K562 (cell line): ENCODE measurements at regions not wholly inside any gene's neighbourhood (a gene's known extent, or its start where the extent isn't known, plus 50 kb on each side); places are given as distances from the start of the nearest gene placed in this dataset.

Experiments
- ATAC-seq: fragments of 200-7000 bp; cut with Tn5 transposase; 3 replicates; pipeline ENCODE4 v1.9.1; 2020; ENCODE audit warnings: moderate library complexity
- BruUV-seq: library from RNA; stranded (reverse); fragments of 400-500 nt; replicated peaks from 2 replicates; lab custom pipeline; 2021; lab: Mats Ljungman, UMichigan
- CTCF ChIA-PET: fragments of 300-600 bp; formaldehyde crosslinking; extraction: SDS; loops from one replicate; lab custom pipeline; 2021; ENCODE audit warnings: low intra/inter-chr PET ratio; lab: Yijun Ruan, JAX
- POLR2A ChIA-PET: fragments of 300-600, 350-650 bp; sonication (Branson Sonifier 250); formaldehyde crosslinking; extraction: SDS; loops from one replicate; lab custom pipeline; 2021; ENCODE audit warnings: antibody characterized with exemption, inconsistent platforms; lab: Yijun Ruan, JAX
- DNase-seq, 4 experiments: peaks; one replicate each; pipeline versions ENCODE4 v3.0.0 to v3.0.0-alpha.2; 2011 to 2018; ENCODE audit warnings: low spot score in 3 of 4, mixed read lengths in 3 of 4; ENCODE audit errors: extremely low read depth in 1 of 4
- FAIRE-seq: peaks from 2 replicates; lab custom pipeline; 2011; peaks lifted over from hg19 to GRCh38; lab: Jason Lieb, UNC
- H2AFZ ChIP-seq: 2 replicates; pipeline ENCODE4 v1.6.0; 2011; ENCODE audit warnings: low read depth, low read length, control low read depth, inconsistent platforms
- H3K27ac ChIP-seq: fragments of 200-600 bp; 3 replicates; pipeline ENCODE4 v1.8.0; 2011; ENCODE audit warnings: low read depth, mild to moderate bottlenecking, control low read depth, inconsistent platforms, low read length, moderate library complexity, mixed read lengths; ENCODE audit errors: extremely low read depth
- H3K27me3 ChIP-seq, 2 experiments: fragments of 300-600 bp in 1 of 2; 2 replicates in 1 of 2; 3 replicates in 1 of 2; pipeline versions ENCODE4 v1.6.0 to v1.8.0; 2011; ENCODE audit warnings: inconsistent platforms in 2 of 2, low read length in 2 of 2, mild to moderate bottlenecking in 1 of 2, mixed read lengths in 1 of 2, moderate library complexity in 1 of 2; ENCODE audit not compliant: control insufficient read depth in 2 of 2, insufficient read depth in 2 of 2
- H3K36me3 ChIP-seq: fragments of 300-600 bp; 3 replicates; pipeline ENCODE4 v1.8.0; 2011; ENCODE audit warnings: mild to moderate bottlenecking, low read length, inconsistent platforms; ENCODE audit not compliant: control insufficient read depth, insufficient read depth
- H3K4me1 ChIP-seq, 2 experiments: fragments of 200-600 bp in 1 of 2; replicated peaks in 1 of 2; 2 replicates in 1 of 2; 3 replicates in 1 of 2; pipeline versions ENCODE4 v1.5.1 to v1.8.0; 2011; ENCODE audit warnings: inconsistent platforms in 2 of 2, low read length in 2 of 2, mild to moderate bottlenecking in 1 of 2, mixed read lengths in 1 of 2, moderate library complexity in 1 of 2; ENCODE audit not compliant: control insufficient read depth in 2 of 2, insufficient read depth in 2 of 2
- H3K4me2 ChIP-seq: 2 replicates; pipeline ENCODE4 v1.6.1; 2011; ENCODE audit warnings: low read length, control low read depth, inconsistent platforms, mixed read lengths; ENCODE audit not compliant: insufficient read depth
- H3K4me3 ChIP-seq: fragments of 200-600 bp; sonication (generic), shearing (Covaris generic); 2 replicates; pipeline ENCODE4 v1.5.1; 2016; ENCODE audit warnings: control low read depth, inconsistent platforms
- H3K79me2 ChIP-seq: fragments of 200-600 bp; 3 replicates; pipeline ENCODE4 v1.8.0; 2011; ENCODE audit warnings: low read length, inconsistent platforms; ENCODE audit not compliant: control insufficient read depth, insufficient read depth
- H3K9ac ChIP-seq, 2 experiments: 2 replicates each; pipeline versions ENCODE4 v1.6.0 to v1.6.1; 2011; ENCODE audit warnings: low read depth in 2 of 2, low read length in 2 of 2, control low read depth in 1 of 2, inconsistent platforms in 1 of 2, mild to moderate bottlenecking in 1 of 2, mixed read lengths in 1 of 2; ENCODE audit not compliant: insufficient read depth in 1 of 2
- H3K9me1 ChIP-seq: one replicate; pipeline ENCODE4 v1.6.0; 2011; ENCODE audit warnings: inconsistent platforms, mild to moderate bottlenecking, low read length, moderate library complexity; ENCODE audit not compliant: control insufficient read depth, insufficient read depth
- H3K9me3 ChIP-seq: replicated peaks from 2 replicates; pipeline ENCODE4 v1.5.1; 2011; ENCODE audit warnings: low read depth, low read length, inconsistent platforms; ENCODE audit not compliant: control insufficient read depth, insufficient read depth
- H4K20me1 ChIP-seq: replicated peaks from 2 replicates; pipeline ENCODE4 v1.6.1; 2011; ENCODE audit warnings: low read length, inconsistent platforms, mixed read lengths; ENCODE audit not compliant: control insufficient read depth, insufficient read depth
- CTCF ChIP-seq, 3 experiments: IDR thresholded peaks in 2 of 3; conservative IDR thresholded peaks in 1 of 3; 2 replicates each; pipeline ENCODE4 v1.5.1; 2011 to 2012; ENCODE audit warnings: low read length in 3 of 3, mild to moderate bottlenecking in 3 of 3, control low read depth in 2 of 3, improper control_type of control experiment in 1 of 3, inconsistent platforms in 1 of 3, low read depth in 1 of 3, mixed read lengths in 1 of 3, moderate library complexity in 1 of 3; ENCODE audit not compliant: insufficient read depth in 2 of 3
- NRF1 ChIP-seq, 2 experiments: fragments of 450-650 bp; IDR thresholded peaks in 1 of 2; conservative IDR thresholded peaks in 1 of 2; 2 replicates each; pipeline ENCODE4 v1.6.1; 2014; ENCODE audit warnings: mild to moderate bottlenecking in 2 of 2
- RFX5 ChIP-seq: IDR thresholded peaks from 2 replicates; pipeline ENCODE4 v1.6.1; 2011; ENCODE audit warnings: low read depth, mild to moderate bottlenecking, improper control_type of control experiment, low read length
- ZHX1 ChIP-seq: fragments of 150-350 bp; conservative IDR thresholded peaks from 2 replicates; pipeline ENCODE4 v1.6.1; 2014; ENCODE audit warnings: low read length
- ZNF408 ChIP-seq: fragments of 250-450 bp; sonication (Bioruptor Pico); IDR thresholded peaks from 2 replicates; pipeline ENCODE4 v1.4.0; 2020; ENCODE audit warnings: low read depth, mild to moderate bottlenecking, moderate library complexity
- WGBS: fragments of 100-300 bp; shearing (Covaris generic); methylation state at CpG from one replicate; pipeline ENCODE4 v1.1.6; 2016; ENCODE audit warnings: low coverage, mixed read lengths; ENCODE audit not compliant: insufficient coverage; ENCODE audit errors: missing lambda C conversion rate; 5-methylcytosine and 5-hydroxymethylcytosine counted together
- in situ Hi-C: fragments of 300-500 bp; cut with MboI; formaldehyde crosslinking; loops from 4 replicates; pipeline ENCODE4 v1.15.0; 2018; ENCODE audit warnings: inconsistent platforms, mixed read lengths
- intact Hi-C: fragments of 100-400 bp; cut with micrococcal nuclease; formaldehyde crosslinking; loops from 2 replicates; pipeline ENCODE4 v1.14.2; 2022
- TF ChIP-seq, protein P1 (sequence below): IDR thresholded peaks from 2 replicates; pipeline ENCODE4 v1.6.1; 2011; ENCODE audit warnings: borderline replicate concordance, low read depth, mild to moderate bottlenecking, moderate library complexity, low read length; ENCODE audit not compliant: insufficient read depth, poor library complexity, severe bottlenecking
- TF ChIP-seq, protein P2 (sequence below): fragments of 450-650 bp; IDR thresholded peaks from 2 replicates; pipeline ENCODE4 v1.6.1; 2016; ENCODE audit warnings: low read depth

DNA sequence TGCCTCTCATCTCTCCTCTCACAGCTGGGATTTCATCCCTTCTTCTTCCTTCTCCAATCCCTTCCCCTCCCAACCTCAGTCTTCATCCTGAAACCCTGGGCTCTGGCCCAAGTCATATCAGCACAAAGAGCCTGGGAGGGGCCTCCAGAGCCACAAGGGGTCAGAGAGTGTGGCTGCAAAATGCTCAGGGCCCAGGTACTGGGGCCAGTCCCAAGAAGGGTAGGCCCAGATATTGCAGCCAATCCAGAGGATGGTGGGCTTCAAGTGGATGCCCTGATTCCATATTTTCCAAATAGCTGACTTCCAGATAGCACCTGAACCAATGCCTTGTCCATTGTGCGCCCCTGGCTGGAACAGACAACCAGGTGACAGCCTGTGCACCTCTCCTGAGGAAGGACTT lies 193.9 kb downstream of the MED10 start:
- no peak for ATAC-seq
- no peak for TF ChIP-seq ZNF408 (CRISPR knock-in tag)
- TF ChIP-seq CTCF (IDR thresholded peaks at IDR 0.05 in 2 of 3, conservative IDR thresholded peaks at IDR 0.05 in 1 of 3; ENCODE audit: insufficient read depth in 2 of 3, low read depth in 1 of 3, low read length in 3 of 3), result no peak
- no peak for TF ChIP-seq ZHX1
- TF ChIP-seq, protein P1, sequence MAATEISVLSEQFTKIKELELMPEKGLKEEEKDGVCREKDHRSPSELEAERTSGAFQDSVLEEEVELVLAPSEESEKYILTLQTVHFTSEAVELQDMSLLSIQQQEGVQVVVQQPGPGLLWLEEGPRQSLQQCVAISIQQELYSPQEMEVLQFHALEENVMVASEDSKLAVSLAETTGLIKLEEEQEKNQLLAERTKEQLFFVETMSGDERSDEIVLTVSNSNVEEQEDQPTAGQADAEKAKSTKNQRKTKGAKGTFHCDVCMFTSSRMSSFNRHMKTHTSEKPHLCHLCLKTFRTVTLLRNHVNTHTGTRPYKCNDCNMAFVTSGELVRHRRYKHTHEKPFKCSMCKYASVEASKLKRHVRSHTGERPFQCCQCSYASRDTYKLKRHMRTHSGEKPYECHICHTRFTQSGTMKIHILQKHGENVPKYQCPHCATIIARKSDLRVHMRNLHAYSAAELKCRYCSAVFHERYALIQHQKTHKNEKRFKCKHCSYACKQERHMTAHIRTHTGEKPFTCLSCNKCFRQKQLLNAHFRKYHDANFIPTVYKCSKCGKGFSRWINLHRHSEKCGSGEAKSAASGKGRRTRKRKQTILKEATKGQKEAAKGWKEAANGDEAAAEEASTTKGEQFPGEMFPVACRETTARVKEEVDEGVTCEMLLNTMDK, result no peak
- TF ChIP-seq NRF1 (conservative IDR thresholded peaks at IDR 0.05 in 1 of 2, IDR thresholded peaks at IDR 0.05 in 1 of 2), result no peak
- TF ChIP-seq RFX5, result no peak
- TF ChIP-seq, protein P2, sequence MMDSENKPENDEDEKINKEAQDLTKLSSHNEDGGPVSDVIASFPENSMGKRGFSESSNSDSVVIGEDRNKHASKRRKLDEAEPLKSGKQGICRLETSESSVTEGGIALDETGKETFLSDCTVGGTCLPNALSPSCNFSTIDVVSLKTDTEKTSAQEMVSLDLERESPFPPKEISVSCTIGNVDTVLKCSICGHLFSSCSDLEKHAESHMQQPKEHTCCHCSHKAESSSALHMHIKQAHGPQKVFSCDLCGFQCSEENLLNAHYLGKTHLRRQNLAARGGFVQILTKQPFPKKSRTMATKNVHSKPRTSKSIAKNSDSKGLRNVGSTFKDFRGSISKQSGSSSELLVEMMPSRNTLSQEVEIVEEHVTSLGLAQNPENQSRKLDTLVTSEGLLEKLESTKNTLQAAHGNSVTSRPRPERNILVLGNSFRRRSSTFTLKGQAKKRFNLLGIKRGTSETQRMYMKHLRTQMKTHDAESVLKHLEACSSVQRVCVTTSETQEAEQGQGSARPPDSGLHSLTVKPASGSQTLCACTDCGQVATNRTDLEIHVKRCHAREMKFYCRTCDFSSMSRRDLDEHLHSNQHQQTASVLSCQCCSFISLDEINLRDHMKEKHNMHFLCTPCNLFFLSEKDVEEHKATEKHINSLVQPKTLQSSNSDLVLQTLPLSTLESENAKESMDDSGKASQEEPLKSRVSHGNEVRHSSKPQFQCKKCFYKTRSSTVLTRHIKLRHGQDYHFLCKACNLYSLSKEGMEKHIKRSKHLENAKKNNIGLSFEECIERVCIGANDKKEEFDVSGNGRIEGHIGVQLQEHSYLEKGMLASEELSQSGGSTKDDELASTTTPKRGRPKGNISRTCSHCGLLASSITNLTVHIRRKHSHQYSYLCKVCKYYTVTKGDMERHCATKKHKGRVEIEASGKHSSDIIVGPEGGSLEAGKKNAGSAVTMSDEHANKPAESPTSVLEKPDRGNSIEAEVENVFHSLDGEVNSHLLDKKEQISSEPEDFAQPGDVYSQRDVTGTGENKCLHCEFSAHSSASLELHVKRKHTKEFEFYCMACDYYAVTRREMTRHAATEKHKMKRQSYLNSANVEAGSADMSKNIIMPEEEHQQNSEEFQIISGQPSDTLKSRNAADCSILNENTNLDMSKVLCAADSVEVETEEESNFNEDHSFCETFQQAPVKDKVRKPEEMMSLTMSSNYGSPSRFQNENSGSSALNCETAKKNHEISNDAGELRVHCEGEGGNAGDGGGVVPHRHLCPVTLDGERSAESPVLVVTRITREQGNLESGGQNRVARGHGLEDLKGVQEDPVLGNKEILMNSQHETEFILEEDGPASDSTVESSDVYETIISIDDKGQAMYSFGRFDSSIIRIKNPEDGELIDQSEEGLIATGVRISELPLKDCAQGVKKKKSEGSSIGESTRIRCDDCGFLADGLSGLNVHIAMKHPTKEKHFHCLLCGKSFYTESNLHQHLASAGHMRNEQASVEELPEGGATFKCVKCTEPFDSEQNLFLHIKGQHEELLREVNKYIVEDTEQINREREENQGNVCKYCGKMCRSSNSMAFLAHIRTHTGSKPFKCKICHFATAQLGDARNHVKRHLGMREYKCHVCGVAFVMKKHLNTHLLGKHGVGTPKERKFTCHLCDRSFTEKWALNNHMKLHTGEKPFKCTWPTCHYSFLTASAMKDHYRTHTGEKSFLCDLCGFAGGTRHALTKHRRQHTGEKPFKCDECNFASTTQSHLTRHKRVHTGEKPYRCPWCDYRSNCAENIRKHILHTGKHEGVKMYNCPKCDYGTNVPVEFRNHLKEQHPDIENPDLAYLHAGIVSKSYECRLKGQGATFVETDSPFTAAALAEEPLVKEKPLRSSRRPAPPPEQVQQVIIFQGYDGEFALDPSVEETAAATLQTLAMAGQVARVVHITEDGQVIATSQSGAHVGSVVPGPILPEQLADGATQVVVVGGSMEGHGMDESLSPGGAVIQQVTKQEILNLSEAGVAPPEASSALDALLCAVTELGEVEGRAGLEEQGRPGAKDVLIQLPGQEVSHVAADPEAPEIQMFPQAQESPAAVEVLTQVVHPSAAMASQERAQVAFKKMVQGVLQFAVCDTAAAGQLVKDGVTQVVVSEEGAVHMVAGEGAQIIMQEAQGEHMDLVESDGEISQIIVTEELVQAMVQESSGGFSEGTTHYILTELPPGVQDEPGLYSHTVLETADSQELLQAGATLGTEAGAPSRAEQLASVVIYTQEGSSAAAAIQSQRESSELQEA, result no peak

More for the DNA sequence above, 193.9 kb downstream of the MED10 start:
- POLR2A ChIA-PET, result no interaction called here
- DNase-seq (no peak), FAIRE-seq (no peak)
- Histone ChIP-seq H3K9me1 (no peaks in the 10 kb centered on the region), H3K4me2 (no peak overlapping the region), H4K20me1 (0 out of 2 replicates have a peak, but pooled peaks cover 4% of the 10 kb centered on the region), H3K27me3 (peaks cover 8 to 31% of the 10 kb centered on the region in 2 experiments; a peak in 4 of 5 replicates), H3K36me3 (no peaks in the 10 kb centered on the region), H3K4me3 (no peak overlapping the region), H3K9ac (no peak overlapping the region), H3K79me2 (no peaks in the 10 kb centered on the region), H3K9me3 (no peaks in the 10 kb centered on the region), H3K27ac (no peak overlapping the region), H2AFZ (no peak overlapping the region), H3K4me1 (no peaks in the 10 kb centered on the region)
- in situ Hi-C loops (no loop called here), intact Hi-C loops (no loop called here)
- 0% methylated on average over 1 of the region's 1 CpG for WGBS
- BruUV-seq, result no TSS peak
- CTCF ChIA-PET, result no interaction called here
